ENCODE measurements at regions not wholly inside any gene's neighbourhood (a gene's known extent, or its start where the extent isn't known, plus 50 kb on each side); places are given as distances from the start of the nearest gene placed in this dataset.
"Not testable (repeated sequence)": the region's sequence is repeated elsewhere in the genome, so short reads cannot be mapped to it uniquely, and the experiment has no call there.

DNA sequence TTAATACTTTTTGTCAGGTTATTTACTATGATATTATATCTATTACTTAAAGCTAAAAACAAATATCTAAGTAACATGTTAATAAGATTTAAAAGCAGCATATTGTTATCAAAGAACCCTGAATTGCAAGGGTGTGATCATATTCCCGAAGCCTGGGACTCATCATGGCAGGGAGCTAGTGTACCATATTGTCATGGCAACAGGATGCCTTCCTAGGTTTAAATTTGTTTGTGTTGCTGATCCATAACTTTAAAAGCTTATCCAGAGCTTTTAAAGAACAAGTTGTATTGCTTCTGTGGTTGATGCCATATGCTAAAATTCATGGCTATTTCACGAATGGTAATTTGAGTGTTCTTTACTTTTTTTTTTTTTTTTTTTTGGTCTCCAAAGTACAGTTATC, 500.5 kb downstream of the NAV3 start:
- DNase-seq (ENCODE audit: insufficient read length, low spot score) (no peak), FAIRE-seq (no peak)

DNA sequence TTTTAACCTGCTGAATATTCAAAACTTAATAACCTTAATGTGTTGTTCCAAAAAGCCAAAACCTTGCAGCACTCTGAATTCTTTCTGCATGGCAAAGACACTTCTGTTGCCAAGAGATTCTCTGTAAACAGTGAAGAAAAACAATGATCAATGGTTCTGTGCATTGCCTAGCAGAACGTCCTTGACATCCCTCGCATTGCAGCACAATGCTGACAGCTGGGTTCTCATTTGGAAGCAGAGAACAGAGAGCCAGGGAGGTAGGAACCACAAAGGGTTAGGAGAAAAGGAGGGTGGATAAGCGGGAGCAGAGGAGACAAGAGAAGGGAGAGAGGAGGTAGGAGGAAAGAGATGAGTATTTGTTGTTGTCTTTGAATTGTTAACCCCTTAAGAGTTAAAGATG, 501.1 kb downstream of the NAV3 start:
- DNase-seq (ENCODE audit: insufficient read length, low spot score) (no peak), FAIRE-seq (no peak)

DNA sequence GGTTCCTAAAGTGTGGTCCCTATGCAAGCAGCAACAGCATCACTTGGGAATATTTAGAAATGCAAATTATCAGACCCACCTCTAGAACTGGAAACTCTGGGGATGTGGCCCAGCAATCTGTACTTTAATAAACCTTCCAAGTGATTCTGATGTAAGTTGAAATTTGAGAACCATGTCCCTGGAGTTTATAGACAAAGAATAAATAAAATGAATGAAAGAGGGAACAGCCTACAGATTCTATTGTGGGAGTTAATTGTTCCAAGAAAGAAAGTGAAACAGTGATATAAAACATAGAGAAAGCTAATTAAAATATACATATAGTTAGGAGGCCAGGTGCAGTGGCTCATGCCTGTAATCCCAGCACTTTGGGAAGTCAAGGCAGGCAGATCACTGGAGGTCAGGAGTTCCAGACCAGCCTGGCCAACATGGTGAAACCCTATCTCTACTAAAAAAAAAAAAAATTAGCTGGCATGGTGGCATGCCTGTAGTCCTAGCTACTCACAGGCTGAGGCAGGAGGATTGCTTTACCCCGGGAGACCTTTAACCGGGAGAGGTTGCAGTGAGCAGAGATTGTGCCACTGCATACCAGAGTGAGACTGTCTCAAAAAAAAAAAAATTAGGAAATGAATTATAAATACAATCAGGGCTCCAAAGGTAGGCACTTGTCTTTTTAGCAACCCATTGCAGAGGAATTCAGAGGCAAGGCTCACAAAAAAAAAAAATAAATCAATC, 507.5 kb downstream of the NAV3 start:
- no peak for DNase-seq (ENCODE audit: insufficient read length, low spot score)
- no peak for FAIRE-seq

DNA sequence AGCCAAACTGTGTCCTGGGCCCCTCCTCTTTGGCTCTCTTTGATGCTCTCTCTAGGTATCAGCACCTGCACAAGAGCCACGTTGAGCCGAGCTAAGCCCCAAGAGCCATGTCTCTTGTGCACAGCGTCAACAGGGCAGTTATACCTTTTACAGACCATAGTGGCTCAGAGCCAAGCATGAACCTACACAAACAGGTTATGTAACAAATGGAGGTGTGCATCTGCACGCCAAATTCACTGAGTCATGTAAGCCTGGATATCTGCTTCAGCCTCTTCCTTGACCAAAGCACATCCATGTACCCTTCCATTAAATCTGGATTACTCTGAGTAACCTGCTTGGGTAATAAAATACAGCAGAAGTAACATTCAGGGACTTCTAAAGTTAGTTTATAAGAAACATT, 509.7 kb downstream of the NAV3 start:
- DNase-seq (ENCODE audit: insufficient read length, low spot score) (no peak), FAIRE-seq (no peak)

DNA sequence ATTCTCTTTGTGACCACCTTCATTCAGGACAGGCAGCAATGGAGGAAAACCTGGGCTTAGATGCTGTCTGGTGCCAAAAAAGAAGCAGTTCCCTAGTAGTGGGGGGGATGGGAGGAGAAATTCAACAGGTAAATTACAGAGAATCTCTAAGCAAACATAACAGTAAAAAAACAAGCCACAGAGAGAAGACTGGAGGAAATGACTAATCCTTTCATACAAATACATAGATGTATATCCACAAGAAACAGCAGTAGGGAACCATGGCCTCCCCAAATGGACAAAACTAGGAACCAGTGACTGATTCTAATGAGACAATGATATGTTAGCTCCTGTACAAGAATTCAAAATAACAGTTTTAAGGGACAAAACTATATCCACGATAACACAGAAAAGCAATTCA, 513.0 kb downstream of the NAV3 start:
- DNase-seq (ENCODE audit: insufficient read length, low spot score) (no peak), FAIRE-seq (no peak)

DNA sequence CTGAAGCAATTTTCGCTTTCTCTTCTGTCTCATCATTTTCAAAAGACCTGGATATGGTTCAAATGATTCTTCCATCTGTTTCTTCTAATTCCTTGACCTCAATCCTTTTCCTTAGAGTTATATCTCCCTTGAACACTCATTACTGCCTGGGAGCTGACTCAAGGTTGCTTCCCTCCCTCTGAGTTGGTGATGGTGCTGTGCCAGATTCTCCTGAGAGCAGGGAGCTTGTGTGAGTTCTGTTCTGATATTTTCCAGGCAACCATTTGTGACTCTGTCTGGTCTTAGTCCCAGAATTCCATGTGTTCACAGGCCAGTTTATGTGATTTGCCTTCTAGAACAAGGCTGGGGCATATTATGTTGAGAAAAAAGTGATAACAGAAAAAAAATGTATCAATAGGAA, 505.1 kb upstream of the SYT1 start:
- no peak for FAIRE-seq
- no peak for DNase-seq (ENCODE audit: insufficient read length, low spot score)

DNA sequence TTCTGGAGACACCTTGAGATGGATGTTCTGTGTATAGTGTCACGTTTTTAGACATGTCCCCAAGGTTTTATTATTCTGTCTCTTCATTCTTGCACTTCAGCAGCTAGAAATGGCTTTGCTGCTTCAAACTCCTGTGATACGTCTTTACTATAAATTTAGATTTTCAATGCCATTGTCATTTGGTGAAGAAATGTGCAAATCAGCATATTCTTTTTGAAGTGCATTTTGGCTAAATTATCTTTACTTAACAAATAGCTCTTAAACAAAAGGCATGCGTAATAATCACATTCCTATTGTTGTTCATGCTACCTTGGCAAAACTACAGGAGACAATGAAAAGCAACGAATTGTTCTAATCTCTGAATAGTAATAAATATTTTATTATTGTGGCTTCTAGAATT, 502.9 kb upstream of the SYT1 start:
- no peak for DNase-seq (ENCODE audit: insufficient read length, low spot score)
- no peak for FAIRE-seq

DNA sequence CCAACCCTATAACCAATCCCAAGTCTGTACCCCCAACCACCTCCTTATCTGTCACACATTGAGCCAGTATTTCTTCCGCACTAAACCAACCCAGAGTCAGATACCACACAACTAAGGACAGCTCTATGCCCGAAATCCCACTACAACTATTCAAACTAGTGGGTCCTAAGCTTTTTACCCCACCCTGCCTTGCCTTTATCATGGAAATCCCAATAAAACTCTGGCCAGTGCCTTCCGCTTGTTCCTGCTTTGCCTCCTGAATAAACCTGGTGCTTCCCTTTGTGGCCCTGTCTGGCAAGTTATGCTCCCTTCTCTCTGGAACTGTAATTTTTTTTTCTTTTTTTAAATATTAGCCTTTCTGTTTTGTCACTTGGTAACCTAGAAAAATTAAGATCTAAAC, 493.3 kb upstream of the SYT1 start:
- DNase-seq (ENCODE audit: insufficient read length, low spot score) (no peak), FAIRE-seq (no peak)

DNA sequence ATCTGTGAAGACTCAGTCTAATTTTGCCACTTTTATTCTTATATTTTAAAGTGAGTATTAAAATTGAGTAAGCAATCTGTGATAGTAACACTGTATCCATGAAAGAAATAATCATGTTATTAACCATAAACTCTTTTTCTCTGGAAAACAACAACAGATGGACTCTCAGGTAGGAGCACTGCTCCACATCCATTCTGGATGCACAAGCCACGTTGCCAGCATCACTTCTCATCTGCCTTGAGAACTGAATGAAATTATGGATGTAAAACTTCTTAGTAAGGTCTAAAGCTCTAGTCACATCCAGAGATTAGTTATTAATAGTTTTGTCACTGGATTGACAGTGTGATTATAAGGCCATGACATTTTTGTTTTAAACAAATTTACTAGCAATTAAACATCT, 489.1 kb upstream of the SYT1 start:
- DNase-seq (ENCODE audit: insufficient read length, low spot score) (no peak), FAIRE-seq (no peak)

DNA sequence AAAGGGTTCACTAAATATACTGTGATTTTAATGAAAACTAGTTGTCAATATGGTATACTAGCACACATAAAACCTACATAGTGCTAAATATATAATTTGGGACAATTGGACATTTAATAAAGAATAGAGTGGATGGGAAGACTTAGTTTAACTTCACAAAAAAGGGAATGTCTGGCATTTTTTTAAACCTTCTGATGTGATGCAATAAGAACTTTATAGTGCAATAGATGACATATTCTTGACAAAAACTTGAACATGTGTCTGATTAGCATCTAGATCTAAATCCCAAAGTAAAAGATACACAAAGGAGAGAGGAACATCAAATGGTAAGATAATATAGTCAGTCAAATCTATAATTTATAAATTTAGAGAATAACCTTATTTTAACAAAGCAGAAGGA, 488.3 kb upstream of the SYT1 start:
- DNase-seq (ENCODE audit: insufficient read length, low spot score) (no peak), FAIRE-seq (no peak)

DNA sequence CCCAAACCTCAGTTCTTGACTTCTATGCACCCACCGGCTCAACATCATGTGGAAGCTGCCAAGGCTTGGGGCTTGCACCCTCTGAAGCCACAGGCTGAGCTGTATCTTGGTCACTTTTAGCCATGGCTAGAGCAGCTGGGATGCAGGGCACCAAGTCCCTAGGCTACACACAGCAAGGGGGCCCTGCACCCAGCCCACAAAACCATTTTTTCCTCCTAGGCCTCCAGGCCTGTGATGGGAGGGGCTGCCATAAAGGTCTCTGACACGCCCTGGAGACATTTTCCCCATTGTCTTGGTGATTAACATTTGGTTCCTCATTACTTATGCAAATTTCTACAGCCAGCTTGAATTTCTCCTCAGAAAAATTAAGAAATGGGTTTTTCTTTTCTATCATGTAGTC, 485.5 kb upstream of the SYT1 start:
- not testable (repeated sequence) for FAIRE-seq; DNase-seq (ENCODE audit: insufficient read length, low spot score)

DNA sequence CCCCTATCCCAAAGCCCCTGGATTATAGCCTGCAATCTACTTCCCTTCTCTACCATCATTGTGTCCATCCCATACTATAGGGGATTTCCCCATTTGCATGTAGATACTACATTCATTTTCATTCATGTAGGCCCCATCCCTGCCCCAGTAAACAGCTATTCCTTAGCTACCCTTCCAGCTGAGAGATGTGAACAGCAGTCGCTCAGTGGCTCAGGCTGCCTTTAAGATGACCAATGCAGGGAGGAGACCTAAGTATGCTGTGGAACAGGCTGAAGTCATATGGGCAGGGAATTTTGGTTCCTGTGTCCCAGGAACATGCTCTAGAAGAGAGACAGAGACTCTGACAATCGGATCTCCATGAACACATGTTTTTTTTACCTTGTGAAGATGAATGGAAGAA, 481.2 kb upstream of the SYT1 start:
- FAIRE-seq, result no peak

DNA sequence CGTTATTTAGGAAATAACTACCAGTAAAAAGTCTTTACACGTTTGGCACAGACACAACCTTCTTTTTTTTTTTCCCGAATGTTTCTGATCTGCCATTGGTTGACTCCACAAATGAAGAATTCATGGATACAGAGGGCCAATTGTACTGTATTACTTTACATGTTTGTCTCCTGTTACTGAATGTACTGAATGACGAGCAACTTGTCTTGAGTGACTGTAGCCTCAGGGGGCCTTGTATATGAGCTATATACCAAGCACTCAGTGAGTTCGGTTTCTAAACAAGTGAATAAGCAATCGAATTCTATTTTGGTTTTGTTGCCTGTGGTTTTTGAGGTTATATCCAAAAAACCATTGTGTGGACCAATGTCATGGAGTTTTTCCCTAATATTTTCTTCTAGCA, 480.0 kb upstream of the SYT1 start:
- FAIRE-seq (no peak), DNase-seq (ENCODE audit: insufficient read length, low spot score) (no peak)

More for the DNA sequence above, 481.2 kb upstream of the SYT1 start:
- no peak for DNase-seq (ENCODE audit: insufficient read length, low spot score)

DNA sequence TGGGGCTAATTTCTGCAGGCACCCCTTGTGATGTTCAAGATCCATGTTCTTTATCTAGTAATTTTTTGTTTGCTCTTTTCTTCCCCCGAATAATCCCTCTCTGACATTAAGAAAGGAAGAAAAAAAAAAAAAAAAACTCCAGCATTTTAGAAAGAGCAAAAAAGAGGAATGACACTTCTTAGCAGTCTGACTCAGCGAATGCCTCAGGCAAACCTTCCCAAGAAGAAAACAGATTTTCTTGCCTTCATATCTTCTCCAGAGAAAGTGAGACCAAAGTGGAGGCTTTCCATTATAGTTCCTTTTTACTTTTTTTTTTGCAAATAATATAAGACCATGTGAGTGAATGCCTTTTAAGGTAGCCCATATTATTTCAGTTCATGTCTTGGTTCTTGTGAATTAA, 479.0 kb upstream of the SYT1 start:
- no peak for DNase-seq (ENCODE audit: insufficient read length, low spot score)
- FAIRE-seq, result no peak

DNA sequence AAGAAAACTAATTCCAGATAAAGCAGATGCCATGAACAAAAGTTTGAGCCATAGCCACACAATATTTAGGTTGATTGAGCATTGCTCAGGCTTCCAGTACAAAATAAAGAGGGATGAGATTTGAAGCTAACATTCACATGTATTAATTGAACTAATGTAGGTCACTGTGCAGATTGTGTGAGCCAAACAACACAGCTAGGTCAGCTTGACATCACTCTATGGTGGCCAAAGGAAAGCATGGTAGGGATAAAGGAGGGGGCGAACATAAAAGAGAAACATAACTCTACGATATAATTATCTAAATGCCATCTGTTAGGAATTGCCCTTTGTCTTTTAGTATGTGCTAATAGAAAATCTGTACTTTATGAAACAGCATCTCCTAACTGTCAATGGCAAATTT, 477.7 kb upstream of the SYT1 start:
- no peak for FAIRE-seq

DNA sequence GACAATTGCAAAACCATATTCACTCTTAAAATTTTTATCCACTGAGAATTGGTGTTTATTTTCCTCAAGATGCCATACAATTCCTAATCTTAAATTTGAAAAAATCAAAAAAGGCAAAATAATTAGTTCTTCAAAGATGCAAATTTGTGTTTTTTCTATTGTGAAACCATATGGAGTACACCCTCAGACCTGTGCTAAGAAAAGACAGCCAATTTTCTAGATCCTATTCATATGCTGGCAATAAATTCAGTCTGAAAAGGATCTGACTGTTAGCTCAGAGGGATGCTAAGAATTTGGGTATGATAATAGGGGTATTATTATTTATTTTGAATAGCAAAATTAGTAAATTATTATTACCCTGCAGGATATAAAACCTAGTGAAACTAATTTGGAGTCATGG, 476.9 kb upstream of the SYT1 start:
- FAIRE-seq, result no peak

More for the DNA sequence above, 477.7 kb upstream of the SYT1 start:
- DNase-seq (ENCODE audit: insufficient read length, low spot score), result no peak

DNA sequence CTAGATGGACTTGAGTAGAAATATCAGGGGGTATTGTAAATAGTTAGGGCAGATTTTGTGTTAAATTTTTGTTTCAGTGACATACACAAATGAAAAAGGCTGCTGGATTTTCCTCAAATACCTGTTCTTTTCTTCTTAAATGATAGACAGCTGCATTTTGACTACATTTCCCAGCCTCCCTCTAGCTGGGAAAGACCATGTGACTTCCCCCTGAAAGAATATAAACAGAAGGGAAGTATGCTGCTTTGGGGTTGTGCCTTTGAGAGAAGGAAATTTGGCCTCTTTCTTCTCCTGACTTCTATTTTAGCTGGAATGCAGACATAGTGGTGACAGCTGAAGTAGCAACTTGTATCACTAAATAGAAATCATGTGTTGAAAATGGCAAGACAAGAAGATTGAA, 476.1 kb upstream of the SYT1 start:
- no peak for FAIRE-seq
- DNase-seq (ENCODE audit: insufficient read length, low spot score), result no peak

More for the DNA sequence above, 476.9 kb upstream of the SYT1 start:
- DNase-seq (ENCODE audit: insufficient read length, low spot score), result no peak

DNA sequence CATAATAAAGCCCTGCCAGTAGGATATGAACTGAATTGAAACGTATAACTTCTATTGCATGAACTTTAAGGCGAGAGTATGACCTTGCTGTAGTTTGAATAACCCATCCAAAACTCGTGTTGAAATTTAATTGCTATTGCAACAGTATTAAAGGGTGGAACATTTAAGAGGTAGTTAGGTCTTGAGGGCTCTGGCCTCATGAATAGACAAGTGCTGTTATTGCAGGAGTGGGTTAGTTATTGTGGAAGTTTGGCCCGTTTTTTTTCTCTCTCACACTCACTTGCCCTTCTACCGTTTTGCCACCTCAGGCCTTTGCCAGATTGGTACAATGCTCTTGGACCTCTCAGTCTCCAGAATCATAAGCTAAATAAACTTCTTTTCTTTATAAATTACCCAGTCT, 473.7 kb upstream of the SYT1 start:
- FAIRE-seq (no peak), DNase-seq (ENCODE audit: insufficient read length, low spot score) (no peak)

DNA sequence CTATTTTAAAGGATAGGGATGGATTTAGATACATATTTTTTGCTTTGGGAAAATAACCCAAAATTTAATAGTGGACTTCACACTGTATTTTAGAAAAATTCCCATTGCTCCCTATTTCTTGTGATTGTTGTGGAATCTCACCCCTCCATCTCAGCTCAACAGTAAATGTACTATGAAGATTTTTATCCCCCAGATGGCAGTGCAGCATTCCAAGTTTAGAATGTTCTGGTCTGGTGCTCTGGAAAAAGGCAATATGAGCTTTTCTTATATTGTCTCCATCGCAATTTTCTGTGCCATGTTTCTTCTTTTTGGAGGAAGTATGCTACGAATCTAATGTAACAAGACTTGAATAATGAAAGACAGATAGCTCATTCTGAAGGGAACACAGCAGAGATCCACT, 471.7 kb upstream of the SYT1 start:
- no peak for FAIRE-seq
- DNase-seq (ENCODE audit: insufficient read length, low spot score), result no peak

DNA sequence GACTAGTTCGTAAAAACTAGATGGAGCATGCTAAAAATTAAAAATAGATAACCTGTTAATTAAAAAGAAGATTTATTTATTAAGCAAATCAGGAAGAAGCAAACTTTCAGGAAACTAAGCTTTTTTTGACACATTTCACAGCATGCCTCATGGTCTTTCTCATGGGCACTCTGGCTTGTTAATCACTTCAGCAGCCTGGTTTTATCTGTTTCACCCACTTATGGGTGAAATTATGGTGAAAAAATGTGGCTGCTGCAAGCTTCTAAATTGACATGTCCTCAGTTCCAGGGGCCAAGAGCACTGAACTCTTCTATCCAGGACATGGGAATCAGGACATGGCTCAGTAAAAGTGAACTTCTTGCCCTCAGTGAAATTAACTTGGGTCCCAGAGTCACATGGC, 468.6 kb upstream of the SYT1 start:
- DNase-seq (ENCODE audit: insufficient read length, low spot score), result no peak

DNA sequence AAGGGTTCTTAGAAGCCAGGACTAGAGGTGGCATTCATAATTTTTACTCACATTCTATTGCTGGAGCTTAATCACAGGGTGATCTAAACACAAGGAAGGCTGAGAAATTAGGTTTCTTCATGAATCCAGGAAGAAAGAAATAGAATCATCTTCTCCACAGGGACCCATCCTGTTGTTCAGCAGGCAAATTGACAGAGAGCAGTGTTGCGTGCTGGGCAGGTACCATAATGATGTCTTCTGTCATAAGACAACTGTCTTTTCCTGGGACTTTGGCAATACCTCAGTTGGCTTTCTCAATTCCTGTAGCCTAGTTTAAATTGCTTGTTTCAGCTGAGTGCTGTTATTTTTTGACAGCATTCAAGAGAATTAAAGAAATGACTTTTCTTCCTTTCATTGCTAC, 468.0 kb upstream of the SYT1 start:
- no peak for FAIRE-seq

More for the DNA sequence above, 468.6 kb upstream of the SYT1 start:
- FAIRE-seq, result no peak

DNA sequence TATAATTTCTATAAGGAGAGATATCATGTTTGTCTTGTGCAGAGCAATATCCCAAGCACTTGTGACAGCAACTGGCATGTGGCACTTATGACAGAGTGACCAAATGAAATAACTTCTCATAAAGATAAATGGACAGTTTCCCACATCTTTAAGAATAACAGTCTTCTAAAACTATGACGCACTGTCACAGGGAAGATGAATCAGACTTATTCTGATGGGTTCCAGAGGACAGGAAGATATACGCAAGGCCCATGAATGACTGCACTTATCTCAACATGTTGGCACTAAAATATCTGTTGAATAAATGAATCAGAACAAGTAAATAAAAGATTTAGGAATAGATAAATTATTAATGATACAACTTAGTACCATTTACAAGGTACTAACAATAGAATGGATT, 465.8 kb upstream of the SYT1 start:
- FAIRE-seq (no peak), DNase-seq (ENCODE audit: insufficient read length, low spot score) (no peak)

More for the DNA sequence above, 468.0 kb upstream of the SYT1 start:
- DNase-seq (ENCODE audit: insufficient read length, low spot score), result no peak

Data from HTR-8/SVneo (cell line).